Stomach (tissue), 4 donors: ENCODE measurements at regions not wholly inside any gene's neighbourhood (a gene's known extent, or its start where the extent isn't known, plus 50 kb on each side); places are given as distances from the start of the nearest gene placed in this dataset.

Experiments used
- POLR2A ChIP-seq, 4 donors: fragments of 450-650 bp; IDR thresholded peaks; one replicate each; pipeline ENCODE4 v1.6.1; 2016; ENCODE audit warnings: antibody characterized with exemption in 4 of 4, control low read depth in 2 of 4, mild to moderate bottlenecking in 1 of 4, moderate library complexity in 1 of 4
- TF ChIP-seq, protein P1 (sequence below), 7 experiments: fragments of 450-650 bp in 4 of 7; fragments of 200-600 bp in 3 of 7; sonication (generic) in 3 of 7; IDR thresholded peaks; one replicate each; pipeline ENCODE4 v1.5.1; 2016 to 2019; ENCODE audit warnings: antibody characterized with exemption in 7 of 7, control low read depth in 2 of 7, mild to moderate bottlenecking in 1 of 7

DNA sequence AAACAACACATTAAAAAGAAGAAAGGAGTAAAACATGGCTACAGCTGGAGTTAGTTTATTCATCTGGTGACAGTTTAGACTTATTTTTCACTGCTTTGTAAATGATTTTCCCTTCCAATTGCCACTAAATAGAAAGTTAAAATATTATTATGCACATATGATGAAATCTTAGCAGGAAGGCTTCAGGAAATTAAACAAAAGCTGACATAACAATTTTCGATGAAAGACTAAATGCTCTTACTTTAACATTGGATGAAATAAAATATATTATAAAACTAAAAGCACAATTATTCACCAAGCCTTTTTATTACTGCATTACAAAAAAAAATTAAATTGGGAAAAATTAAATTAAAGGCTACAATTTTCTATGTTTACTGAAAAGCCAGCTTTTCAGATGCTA lies 158.0 kb downstream of the MMUT start:
- TF ChIP-seq POLR2A (IDR thresholded peaks at IDR 0.05): no peak
- TF ChIP-seq, protein P1, sequence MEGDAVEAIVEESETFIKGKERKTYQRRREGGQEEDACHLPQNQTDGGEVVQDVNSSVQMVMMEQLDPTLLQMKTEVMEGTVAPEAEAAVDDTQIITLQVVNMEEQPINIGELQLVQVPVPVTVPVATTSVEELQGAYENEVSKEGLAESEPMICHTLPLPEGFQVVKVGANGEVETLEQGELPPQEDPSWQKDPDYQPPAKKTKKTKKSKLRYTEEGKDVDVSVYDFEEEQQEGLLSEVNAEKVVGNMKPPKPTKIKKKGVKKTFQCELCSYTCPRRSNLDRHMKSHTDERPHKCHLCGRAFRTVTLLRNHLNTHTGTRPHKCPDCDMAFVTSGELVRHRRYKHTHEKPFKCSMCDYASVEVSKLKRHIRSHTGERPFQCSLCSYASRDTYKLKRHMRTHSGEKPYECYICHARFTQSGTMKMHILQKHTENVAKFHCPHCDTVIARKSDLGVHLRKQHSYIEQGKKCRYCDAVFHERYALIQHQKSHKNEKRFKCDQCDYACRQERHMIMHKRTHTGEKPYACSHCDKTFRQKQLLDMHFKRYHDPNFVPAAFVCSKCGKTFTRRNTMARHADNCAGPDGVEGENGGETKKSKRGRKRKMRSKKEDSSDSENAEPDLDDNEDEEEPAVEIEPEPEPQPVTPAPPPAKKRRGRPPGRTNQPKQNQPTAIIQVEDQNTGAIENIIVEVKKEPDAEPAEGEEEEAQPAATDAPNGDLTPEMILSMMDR (IDR thresholded peaks at IDR 0.05): no peak
